GM10248 (cell line): ENCODE measurements at regions not wholly inside any gene's neighbourhood (a gene's known extent, or its start where the extent isn't known, plus 50 kb on each side); places are given as distances from the start of the nearest gene placed in this dataset.

ENCODE experiments used
- CTCF ChIA-PET: fragments of 300-600 bp; sonication (Branson Sonifier 250); formaldehyde crosslinking; extraction: SDS; loops from one replicate; lab custom pipeline; 2021; ENCODE audit warnings: antibody characterized with exemption; lab: Yijun Ruan, JAX
- POLR2A ChIA-PET: fragments of 350-650 bp; sonication (Branson Sonifier 250); formaldehyde crosslinking; extraction: SDS; loops from one replicate; lab custom pipeline; 2020; ENCODE audit warnings: antibody characterized with exemption; lab: Yijun Ruan, JAX
- DNase-seq: peaks from one replicate; pipeline ENCODE4 v3.0.0; 2012; ENCODE audit errors: extremely low spot score
- CTCF ChIP-seq: IDR thresholded peaks from 2 replicates; pipeline ENCODE4 v1.5.1; 2012; ENCODE audit warnings: mild to moderate bottlenecking, low read depth; ENCODE audit errors: extremely low read depth, missing control alignments, control extremely low read depth

- CTCF ChIA-PET = no interaction called here
These were observed 246.2 kb upstream of the LRIG3 start for GRCh38 chr12:59166457-59166856.

GRCh38 chr12:59164991-59165718 is 244.9 kb upstream of the LRIG3 start:
- POLR2A ChIA-PET = no interaction called here
- DNase-seq = no peak
- CTCF ChIA-PET = interaction anchor here (0.6 to 1.1 kb wide), 4 partner anchors 11 to 1182 kb away, joined by 3 to 5 read pairs (median 3); no protein-coding TSS in a partner anchor
- TF ChIP-seq CTCF = peak; percentile 27

More at GRCh38 chr12:59166457-59166856, 246.2 kb upstream of the LRIG3 start:
- no peak for TF ChIP-seq CTCF
- POLR2A ChIA-PET = no interaction called here
- DNase-seq = no peak

- ChIA-PET POLR2A (no interaction called here), CTCF (interaction anchor here (0.8 to 2.0 kb wide), 4 partner anchors 10 to 1181 kb away, joined by 3 to 9 read pairs (median 4); no protein-coding TSS in a partner anchor)
- TF ChIP-seq CTCF = no peak
- DNase-seq = no peak
These were observed 243.9 kb upstream of the LRIG3 start for GRCh38 chr12:59164226-59164625.

GRCh38 chr12:59158681-59159080 is 238.4 kb upstream of the LRIG3 start:
- POLR2A ChIA-PET = no interaction called here
- CTCF ChIA-PET = interaction anchor here (0.9 to 2.6 kb wide), 3 partner anchors 8 to 45 kb away, joined by 3 to 18 read pairs (median 4); no protein-coding TSS in a partner anchor
- DNase-seq = no peak
- no peak for TF ChIP-seq CTCF

- no peak for TF ChIP-seq CTCF
- POLR2A ChIA-PET = no interaction called here
- no peak for DNase-seq
- CTCF ChIA-PET = interaction anchor here (0.9 to 2.6 kb wide), 3 partner anchors 8 to 44 kb away, joined by 3 to 18 read pairs (median 4); no protein-coding TSS in a partner anchor
These were observed 237.8 kb upstream of the LRIG3 start for GRCh38 chr12:59158066-59158465.

- ChIA-PET POLR2A (no interaction called here), CTCF (no interaction called here)
- no peak for DNase-seq
- TF ChIP-seq CTCF = no peak
These were observed 235.1 kb upstream of the LRIG3 start for GRCh38 chr12:59155448-59155847.
